ENCODE measurements at regions not wholly inside any gene's neighbourhood (a gene's known extent, or its start where the extent isn't known, plus 50 kb on each side); places are given as distances from the start of the nearest gene placed in this dataset.

DNA sequence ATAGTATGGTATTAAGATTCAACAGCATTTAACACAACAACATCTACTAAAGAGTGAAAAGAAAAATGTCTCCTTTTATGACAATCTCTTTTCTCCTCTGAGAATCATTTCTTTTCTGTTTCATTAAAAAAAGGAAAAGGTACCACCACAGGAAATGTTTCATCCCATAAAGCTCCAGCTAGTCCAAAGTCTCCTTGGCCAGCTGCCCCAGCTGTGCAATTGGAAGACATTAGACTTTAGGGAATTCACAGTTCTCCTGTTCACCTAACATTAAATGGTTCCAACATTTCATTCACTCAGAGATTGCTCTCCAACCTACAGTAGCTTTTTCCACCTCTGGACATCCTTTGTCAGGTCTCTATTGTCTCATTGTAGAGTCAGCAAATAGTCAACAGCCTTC lies 78.7 kb upstream of the YPEL5 start:
- H3K9me3 ChIP-seq (ENCODE audit: control insufficient read depth, insufficient read depth, low read depth, low read length) = no peaks in the 10 kb centered on the region
- in situ Hi-C loops (cut with HindIII; ENCODE audit: low pct_unique_long_range_greater_than_20kb, low sequenced_read_pairs) = no loop called here
- peaks cover 3% of the 10 kb centered on the region; the same call in 1 of the 2 replicates for H3K27me3 ChIP-seq (ENCODE audit: control insufficient read depth, insufficient read depth, low read length)
- no peak for DNase-seq (ENCODE audit: low read depth, low spot score)
- H3K4me3 ChIP-seq (ENCODE audit: low read depth in 2 of 2, low read length in 2 of 2) = no peak overlapping the region
- intact Hi-C loops (cut with micrococcal nuclease; ENCODE audit: unreplicated experiment) = no loop called here
- no peak for ATAC-seq
- H3K4me1 ChIP-seq (ENCODE audit: control insufficient read depth, insufficient read depth, low read length) = no peaks in the 10 kb centered on the region
- no peaks in the 10 kb centered on the region for H3K36me3 ChIP-seq (ENCODE audit: control insufficient read depth, insufficient read depth, low read length)
- ChIA-PET POLR2A (no interaction called here), CTCF (no interaction called here)
- TF ChIP-seq, protein P1, sequence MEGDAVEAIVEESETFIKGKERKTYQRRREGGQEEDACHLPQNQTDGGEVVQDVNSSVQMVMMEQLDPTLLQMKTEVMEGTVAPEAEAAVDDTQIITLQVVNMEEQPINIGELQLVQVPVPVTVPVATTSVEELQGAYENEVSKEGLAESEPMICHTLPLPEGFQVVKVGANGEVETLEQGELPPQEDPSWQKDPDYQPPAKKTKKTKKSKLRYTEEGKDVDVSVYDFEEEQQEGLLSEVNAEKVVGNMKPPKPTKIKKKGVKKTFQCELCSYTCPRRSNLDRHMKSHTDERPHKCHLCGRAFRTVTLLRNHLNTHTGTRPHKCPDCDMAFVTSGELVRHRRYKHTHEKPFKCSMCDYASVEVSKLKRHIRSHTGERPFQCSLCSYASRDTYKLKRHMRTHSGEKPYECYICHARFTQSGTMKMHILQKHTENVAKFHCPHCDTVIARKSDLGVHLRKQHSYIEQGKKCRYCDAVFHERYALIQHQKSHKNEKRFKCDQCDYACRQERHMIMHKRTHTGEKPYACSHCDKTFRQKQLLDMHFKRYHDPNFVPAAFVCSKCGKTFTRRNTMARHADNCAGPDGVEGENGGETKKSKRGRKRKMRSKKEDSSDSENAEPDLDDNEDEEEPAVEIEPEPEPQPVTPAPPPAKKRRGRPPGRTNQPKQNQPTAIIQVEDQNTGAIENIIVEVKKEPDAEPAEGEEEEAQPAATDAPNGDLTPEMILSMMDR (IDR thresholded peaks at IDR 0.05) = no peak
- no peak for TF ChIP-seq TCF7L2 (IDR thresholded peaks at IDR 0.05; ENCODE audit: low read depth, low read length)
- TF ChIP-seq, protein P2, sequence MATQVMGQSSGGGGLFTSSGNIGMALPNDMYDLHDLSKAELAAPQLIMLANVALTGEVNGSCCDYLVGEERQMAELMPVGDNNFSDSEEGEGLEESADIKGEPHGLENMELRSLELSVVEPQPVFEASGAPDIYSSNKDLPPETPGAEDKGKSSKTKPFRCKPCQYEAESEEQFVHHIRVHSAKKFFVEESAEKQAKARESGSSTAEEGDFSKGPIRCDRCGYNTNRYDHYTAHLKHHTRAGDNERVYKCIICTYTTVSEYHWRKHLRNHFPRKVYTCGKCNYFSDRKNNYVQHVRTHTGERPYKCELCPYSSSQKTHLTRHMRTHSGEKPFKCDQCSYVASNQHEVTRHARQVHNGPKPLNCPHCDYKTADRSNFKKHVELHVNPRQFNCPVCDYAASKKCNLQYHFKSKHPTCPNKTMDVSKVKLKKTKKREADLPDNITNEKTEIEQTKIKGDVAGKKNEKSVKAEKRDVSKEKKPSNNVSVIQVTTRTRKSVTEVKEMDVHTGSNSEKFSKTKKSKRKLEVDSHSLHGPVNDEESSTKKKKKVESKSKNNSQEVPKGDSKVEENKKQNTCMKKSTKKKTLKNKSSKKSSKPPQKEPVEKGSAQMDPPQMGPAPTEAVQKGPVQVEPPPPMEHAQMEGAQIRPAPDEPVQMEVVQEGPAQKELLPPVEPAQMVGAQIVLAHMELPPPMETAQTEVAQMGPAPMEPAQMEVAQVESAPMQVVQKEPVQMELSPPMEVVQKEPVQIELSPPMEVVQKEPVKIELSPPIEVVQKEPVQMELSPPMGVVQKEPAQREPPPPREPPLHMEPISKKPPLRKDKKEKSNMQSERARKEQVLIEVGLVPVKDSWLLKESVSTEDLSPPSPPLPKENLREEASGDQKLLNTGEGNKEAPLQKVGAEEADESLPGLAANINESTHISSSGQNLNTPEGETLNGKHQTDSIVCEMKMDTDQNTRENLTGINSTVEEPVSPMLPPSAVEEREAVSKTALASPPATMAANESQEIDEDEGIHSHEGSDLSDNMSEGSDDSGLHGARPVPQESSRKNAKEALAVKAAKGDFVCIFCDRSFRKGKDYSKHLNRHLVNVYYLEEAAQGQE (IDR thresholded peaks at IDR 0.05; ENCODE audit: insufficient read depth in 1 of 2, low read depth in 2 of 2, low read length in 1 of 2) = no peak
- no peak for TF ChIP-seq POLR2AphosphoS5 (IDR thresholded peaks at IDR 0.05; ENCODE audit: low read depth, low read length)
- no peak for TF ChIP-seq SIN3A (IDR thresholded peaks at IDR 0.05; ENCODE audit: borderline replicate concordance, insufficient read depth, low read depth, low read length)
- H3K27ac ChIP-seq (ENCODE audit: low read length) = no peak overlapping the region
- no TSS peak for BruUV-seq (replicated peaks)

DNA sequence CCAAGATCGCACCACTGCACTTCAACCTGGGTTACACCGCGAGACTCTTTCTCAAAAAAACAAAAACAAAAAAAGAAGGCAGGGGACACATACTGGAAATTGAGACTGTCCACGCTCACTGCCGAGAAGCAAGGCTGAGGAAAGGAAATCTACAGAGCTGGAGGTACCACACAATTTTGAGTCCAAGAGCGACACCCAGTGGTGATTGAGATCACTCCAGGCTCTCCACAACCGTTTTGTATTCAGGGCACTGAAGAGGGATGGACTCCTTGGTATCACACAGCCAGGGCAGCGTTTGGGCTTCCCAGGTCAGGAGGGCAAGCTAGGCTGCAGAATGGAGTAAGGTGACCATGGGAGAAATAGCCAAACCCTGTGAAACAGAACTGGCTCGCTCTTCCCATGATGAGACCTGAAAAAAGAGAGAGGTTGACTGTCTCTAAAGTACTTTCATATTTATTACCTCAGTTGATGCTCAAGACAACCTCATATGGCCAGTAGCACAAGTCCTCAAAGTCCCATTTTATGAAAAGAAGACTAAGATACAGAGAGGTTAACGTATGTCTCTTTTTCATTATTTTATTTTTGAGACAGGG lies 74.5 kb upstream of the YPEL5 start:
- intact Hi-C loops (cut with micrococcal nuclease; ENCODE audit: unreplicated experiment) = loop anchor here (1.0 to 5.0 kb wide), 2 partner anchors 149 to 1115 kb away; no protein-coding TSS in a partner anchor
- TF ChIP-seq TCF7L2 (IDR thresholded peaks at IDR 0.05; ENCODE audit: low read depth, low read length) (no peak), POLR2AphosphoS5 (IDR thresholded peaks at IDR 0.05; ENCODE audit: low read depth, low read length) (no peak)
- TF ChIP-seq, protein P1 (IDR thresholded peaks at IDR 0.05) = peak; percentile 80
- TF ChIP-seq, protein P2 (IDR thresholded peaks at IDR 0.05; ENCODE audit: insufficient read depth in 1 of 2, low read depth in 2 of 2, low read length in 1 of 2) = no peak
- Histone ChIP-seq H3K27ac (ENCODE audit: low read length) (no peak overlapping the region), H3K4me3 (ENCODE audit: low read depth in 2 of 2, low read length in 2 of 2) (no peak overlapping the region), H3K9me3 (ENCODE audit: control insufficient read depth, insufficient read depth, low read depth, low read length) (no peaks in the 10 kb centered on the region), H3K36me3 (ENCODE audit: control insufficient read depth, insufficient read depth, low read length) (no peaks in the 10 kb centered on the region), H3K27me3 (ENCODE audit: control insufficient read depth, insufficient read depth, low read length) (peaks cover 5% of the 10 kb centered on the region), H3K4me1 (ENCODE audit: control insufficient read depth, insufficient read depth, low read length) (no peaks in the 10 kb centered on the region)
- no TSS peak for BruUV-seq (replicated peaks)
- DNase-seq (ENCODE audit: low read depth, low spot score) = peak; percentile 69
- in situ Hi-C loops (cut with HindIII; ENCODE audit: low pct_unique_long_range_greater_than_20kb, low sequenced_read_pairs) = no loop called here
- ChIA-PET CTCF (no interaction called here), POLR2A (no interaction called here)
- ATAC-seq = peak; percentile 99

Data from Panc1 (cell line).